Ishikawa (cell line): ENCODE measurements at regions not wholly inside any gene's neighbourhood (a gene's known extent, or its start where the extent isn't known, plus 50 kb on each side); places are given as distances from the start of the nearest gene placed in this dataset.

ENCODE experiments used
- CEBPB ChIP-seq: IDR thresholded peaks from 2 replicates; pipeline ENCODE4 v1.6.1; 2012
- CREB1 ChIP-seq: IDR thresholded peaks from 2 replicates; pipeline ENCODE4 v1.6.1; 2012; ENCODE audit warnings: low read depth
- EGR1 ChIP-seq: IDR thresholded peaks from 2 replicates; pipeline ENCODE4 v1.6.1; 2012
- EP300 ChIP-seq: IDR thresholded peaks from 2 replicates; pipeline ENCODE4 v1.6.1; 2012; ENCODE audit warnings: borderline replicate concordance
- FOXM1 ChIP-seq: IDR thresholded peaks from 2 replicates; pipeline ENCODE4 v1.6.1; 2012; ENCODE audit warnings: low read depth, borderline replicate concordance
- MAX ChIP-seq: IDR thresholded peaks from 2 replicates; pipeline ENCODE4 v1.6.1; 2012
- NFIC ChIP-seq: IDR thresholded peaks from 2 replicates; pipeline ENCODE4 v1.6.1; 2012
- RAD21 ChIP-seq: IDR thresholded peaks from 2 replicates; pipeline ENCODE4 v1.6.1; 2012; ENCODE audit warnings: low read depth
- TAF1 ChIP-seq: IDR thresholded peaks from 2 replicates; pipeline ENCODE4 v1.6.1; 2012; ENCODE audit warnings: low read depth, mild to moderate bottlenecking
- TCF12 ChIP-seq: IDR thresholded peaks from 2 replicates; pipeline ENCODE4 v1.6.1; 2012; ENCODE audit warnings: low read depth
- TEAD4 ChIP-seq: IDR thresholded peaks from 2 replicates; pipeline ENCODE4 v1.6.1; 2012
- YY1 ChIP-seq: IDR thresholded peaks from 2 replicates; pipeline ENCODE4 v1.6.1; 2012; ENCODE audit warnings: low read depth
- ZBTB7A ChIP-seq: IDR thresholded peaks from 2 replicates; pipeline ENCODE4 v1.6.1; 2012; ENCODE audit warnings: low read depth
- TF ChIP-seq, protein P1 (sequence below): IDR thresholded peaks from 2 replicates; pipeline ENCODE4 v1.6.1; 2012
- TF ChIP-seq, protein P2 (sequence below): IDR thresholded peaks from 2 replicates; pipeline ENCODE4 v1.6.1; 2012; ENCODE audit warnings: low read depth, mild to moderate bottlenecking

DNA sequence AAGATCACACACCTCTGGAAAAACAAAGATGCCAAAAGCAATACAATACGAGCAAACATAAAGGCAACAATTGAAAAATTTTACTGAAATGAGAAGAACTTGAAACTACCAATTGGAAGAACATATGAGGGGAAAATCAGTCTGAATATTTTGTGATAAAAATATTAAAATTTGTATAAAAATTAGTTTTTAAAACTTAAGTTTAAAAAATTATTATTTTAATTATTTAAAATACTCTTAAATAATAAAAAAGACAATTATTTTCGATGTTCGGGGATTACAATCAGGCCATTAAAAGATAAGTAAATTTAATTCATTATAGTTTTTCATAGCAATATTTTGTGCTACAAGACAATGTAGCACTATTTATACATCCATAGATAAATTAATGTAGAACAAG, 1239.3 kb downstream of the AMY1C start:
- no peak for TF ChIP-seq FOXM1
- no peak for TF ChIP-seq EP300
- no peak for TF ChIP-seq CREB1
- no peak for TF ChIP-seq EGR1
- TF ChIP-seq ZBTB7A = no peak
- no peak for TF ChIP-seq TEAD4
- TF ChIP-seq, protein P1, sequence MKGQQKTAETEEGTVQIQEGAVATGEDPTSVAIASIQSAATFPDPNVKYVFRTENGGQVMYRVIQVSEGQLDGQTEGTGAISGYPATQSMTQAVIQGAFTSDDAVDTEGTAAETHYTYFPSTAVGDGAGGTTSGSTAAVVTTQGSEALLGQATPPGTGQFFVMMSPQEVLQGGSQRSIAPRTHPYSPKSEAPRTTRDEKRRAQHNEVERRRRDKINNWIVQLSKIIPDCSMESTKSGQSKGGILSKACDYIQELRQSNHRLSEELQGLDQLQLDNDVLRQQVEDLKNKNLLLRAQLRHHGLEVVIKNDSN = no peak
- no peak for TF ChIP-seq YY1
- no peak for TF ChIP-seq TAF1
- no peak for TF ChIP-seq MAX
- TF ChIP-seq CEBPB = no peak
- no peak for TF ChIP-seq TCF12

DNA sequence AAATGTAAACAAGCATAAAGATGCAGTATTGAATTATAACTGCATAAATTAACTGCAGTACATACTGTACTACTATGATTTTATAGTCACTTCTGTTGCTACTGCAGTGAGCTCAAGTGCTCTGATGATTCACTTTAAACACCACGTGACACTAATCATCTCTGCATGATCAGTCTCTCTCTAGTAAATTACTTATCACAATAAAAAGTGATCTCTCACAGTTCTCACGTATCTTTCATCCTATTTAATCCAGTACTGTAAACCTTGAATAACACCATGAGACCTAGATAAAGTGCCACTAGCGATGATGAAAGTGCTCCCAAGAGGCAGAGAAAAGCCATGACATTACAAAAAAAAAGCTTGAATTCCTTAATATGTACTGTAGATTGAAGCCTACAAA, 1242.0 kb downstream of the AMY1C start:
- TF ChIP-seq, protein P1 = no peak
- TF ChIP-seq RAD21 = no peak
- no peak for TF ChIP-seq TCF12

DNA sequence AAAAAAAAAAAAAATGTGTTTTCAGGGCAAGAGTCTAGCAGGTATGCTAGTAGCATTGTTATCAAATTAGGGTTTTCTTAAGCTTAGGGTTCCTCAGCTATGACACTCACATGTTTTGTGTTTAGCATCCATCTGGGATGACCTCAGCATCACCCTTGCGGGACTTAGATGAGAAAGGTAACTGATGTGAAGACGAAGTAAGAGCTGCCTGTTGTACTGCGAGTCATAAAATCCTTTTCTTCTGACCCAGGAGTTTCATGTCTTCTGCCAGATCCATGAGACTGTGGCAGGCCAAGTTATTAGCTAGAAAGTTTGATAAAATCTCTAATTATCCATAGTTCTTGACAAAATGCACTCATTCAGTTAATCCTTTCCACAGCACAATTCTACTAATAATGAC, 1251.1 kb downstream of the AMY1C start:
- TF ChIP-seq CEBPB (no peak), EP300 (no peak), CREB1 (no peak), YY1 (no peak), MAX (no peak), NFIC (no peak), EGR1 (no peak), TEAD4 (no peak)
- TF ChIP-seq, protein P2, sequence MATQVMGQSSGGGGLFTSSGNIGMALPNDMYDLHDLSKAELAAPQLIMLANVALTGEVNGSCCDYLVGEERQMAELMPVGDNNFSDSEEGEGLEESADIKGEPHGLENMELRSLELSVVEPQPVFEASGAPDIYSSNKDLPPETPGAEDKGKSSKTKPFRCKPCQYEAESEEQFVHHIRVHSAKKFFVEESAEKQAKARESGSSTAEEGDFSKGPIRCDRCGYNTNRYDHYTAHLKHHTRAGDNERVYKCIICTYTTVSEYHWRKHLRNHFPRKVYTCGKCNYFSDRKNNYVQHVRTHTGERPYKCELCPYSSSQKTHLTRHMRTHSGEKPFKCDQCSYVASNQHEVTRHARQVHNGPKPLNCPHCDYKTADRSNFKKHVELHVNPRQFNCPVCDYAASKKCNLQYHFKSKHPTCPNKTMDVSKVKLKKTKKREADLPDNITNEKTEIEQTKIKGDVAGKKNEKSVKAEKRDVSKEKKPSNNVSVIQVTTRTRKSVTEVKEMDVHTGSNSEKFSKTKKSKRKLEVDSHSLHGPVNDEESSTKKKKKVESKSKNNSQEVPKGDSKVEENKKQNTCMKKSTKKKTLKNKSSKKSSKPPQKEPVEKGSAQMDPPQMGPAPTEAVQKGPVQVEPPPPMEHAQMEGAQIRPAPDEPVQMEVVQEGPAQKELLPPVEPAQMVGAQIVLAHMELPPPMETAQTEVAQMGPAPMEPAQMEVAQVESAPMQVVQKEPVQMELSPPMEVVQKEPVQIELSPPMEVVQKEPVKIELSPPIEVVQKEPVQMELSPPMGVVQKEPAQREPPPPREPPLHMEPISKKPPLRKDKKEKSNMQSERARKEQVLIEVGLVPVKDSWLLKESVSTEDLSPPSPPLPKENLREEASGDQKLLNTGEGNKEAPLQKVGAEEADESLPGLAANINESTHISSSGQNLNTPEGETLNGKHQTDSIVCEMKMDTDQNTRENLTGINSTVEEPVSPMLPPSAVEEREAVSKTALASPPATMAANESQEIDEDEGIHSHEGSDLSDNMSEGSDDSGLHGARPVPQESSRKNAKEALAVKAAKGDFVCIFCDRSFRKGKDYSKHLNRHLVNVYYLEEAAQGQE = no peak

- TF ChIP-seq, protein P1 = no peak
These were observed 1254.8 kb downstream of the AMY1C start for GRCh38 chr1:105004515-105004914.

- TF ChIP-seq CEBPB = no peak
- no peak for TF ChIP-seq CREB1
- no peak for TF ChIP-seq YY1
- TF ChIP-seq, protein P2 = no peak
- TF ChIP-seq TCF12 = no peak
- no peak for TF ChIP-seq TAF1
- TF ChIP-seq FOXM1 = no peak
- no peak for TF ChIP-seq EGR1
- no peak for TF ChIP-seq TEAD4
- TF ChIP-seq NFIC = no peak
- TF ChIP-seq RAD21 = no peak
- TF ChIP-seq, protein P1 = no peak
- no peak for TF ChIP-seq MAX
- no peak for TF ChIP-seq EP300
These were observed 1256.0 kb downstream of the AMY1C start for GRCh38 chr1:105005594-105006195.

DNA sequence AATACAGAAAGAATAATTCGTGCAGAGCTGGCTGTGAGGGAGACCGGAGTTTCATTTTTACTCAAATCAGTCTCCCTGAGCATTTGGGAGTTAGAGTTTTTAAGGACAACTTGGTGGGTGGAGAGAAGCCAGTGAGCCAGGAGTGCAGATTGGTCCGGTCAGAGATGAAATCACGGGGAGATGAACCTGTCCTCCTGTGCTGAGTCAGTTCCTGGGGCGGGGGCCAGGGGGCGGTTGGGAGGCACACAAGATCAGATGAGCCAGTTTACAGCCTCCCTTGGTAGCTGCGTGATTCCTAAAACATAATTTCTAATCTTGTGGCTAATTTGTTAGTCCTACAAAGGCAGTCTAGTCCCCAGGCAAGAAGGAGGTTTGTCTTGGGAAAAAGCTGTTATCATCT, 1267.9 kb downstream of the AMY1C start:
- TF ChIP-seq YY1 = no peak
- TF ChIP-seq TEAD4 = no peak
- no peak for TF ChIP-seq TAF1
- TF ChIP-seq RAD21 = no peak
- no peak for TF ChIP-seq NFIC
- TF ChIP-seq CEBPB = no peak
- no peak for TF ChIP-seq ZBTB7A
- TF ChIP-seq, protein P1 = no peak
- TF ChIP-seq MAX = no peak
- no peak for TF ChIP-seq EGR1
- TF ChIP-seq TCF12 = no peak
- no peak for TF ChIP-seq CREB1
- TF ChIP-seq FOXM1 = no peak
- TF ChIP-seq, protein P2 = no peak
